ENCODE measurements at regions not wholly inside any gene's neighbourhood (a gene's known extent, or its start where the extent isn't known, plus 50 kb on each side); places are given as distances from the start of the nearest gene placed in this dataset.

GRCh38 chr5:63719147-63719546 lies 243.1 kb downstream of the HTR1A start:
- no peak for DNase-seq

GRCh38 chr5:63700241-63700640 lies 262.0 kb downstream of the HTR1A start:
- DNase-seq = no peak

DNA sequence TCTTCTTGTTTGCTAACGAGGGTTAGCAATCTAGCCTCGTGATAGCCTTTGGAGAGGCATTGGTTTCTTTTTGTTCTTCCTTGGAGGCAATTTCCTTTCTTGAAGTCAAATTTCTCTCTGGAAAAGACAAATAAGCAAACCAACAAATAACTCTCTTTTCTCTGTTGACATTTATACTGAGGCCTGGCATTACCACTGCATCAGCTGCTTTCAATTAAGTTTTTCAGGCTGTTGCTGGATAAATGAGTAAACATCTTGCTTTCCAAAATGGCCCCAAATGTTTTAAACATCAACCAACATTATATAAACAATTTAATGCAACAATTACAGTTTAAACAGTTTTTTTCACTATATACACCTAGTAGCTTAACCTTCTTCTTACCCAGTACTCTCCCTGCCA lies 264.4 kb downstream of the HTR1A start:
- no peak for DNase-seq

GRCh38 chr5:63690546-63690945 lies 271.7 kb downstream of the HTR1A start:
- DNase-seq = no peak

GRCh38 chr5:63687854-63688516 lies 274.3 kb downstream of the HTR1A start:
- DNase-seq = no peak

DNA sequence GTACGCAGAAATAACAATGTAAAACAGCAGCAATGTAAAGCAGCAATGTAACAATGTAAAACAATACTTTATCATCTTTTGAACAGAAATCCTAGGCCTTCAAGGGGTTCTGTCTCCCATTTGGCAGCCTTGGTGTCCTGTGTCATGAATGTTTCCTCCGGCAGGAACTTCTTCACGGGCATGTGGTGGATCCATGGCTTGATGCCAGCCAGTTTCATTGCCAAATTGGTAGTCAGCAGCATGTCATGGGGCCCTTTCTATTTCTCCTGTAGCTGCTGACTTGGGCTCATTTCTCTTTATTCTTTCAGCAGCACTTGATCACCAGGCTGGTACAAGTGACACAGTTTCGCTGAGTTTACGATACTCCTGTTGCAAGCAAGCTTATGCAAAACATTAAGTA lies 275.3 kb downstream of the HTR1A start:
- no peak for DNase-seq

DNA sequence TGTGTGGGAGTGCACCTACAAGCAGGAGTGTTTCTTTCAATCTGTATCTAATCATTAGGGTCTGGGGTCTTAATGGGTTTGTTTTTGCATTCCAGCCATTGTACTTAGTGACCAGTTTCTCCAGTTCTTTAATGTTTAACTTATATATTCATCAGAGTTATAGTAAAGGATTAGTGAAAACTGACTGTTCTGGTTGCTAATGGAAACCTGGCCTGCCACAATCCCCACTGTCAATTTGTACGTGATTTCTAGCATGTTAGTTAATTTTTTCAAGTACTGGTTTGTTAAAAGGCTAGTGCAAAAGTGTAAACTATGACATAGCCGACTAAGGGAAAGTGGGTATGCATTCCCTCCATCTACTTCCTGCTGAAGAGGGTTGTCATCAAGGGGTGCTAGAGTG lies 276.1 kb downstream of the HTR1A start:
- DNase-seq = no peak

- no peak for DNase-seq
Observed at GRCh38 chr5:63685454-63685853, 276.8 kb downstream of the HTR1A start.

DNA sequence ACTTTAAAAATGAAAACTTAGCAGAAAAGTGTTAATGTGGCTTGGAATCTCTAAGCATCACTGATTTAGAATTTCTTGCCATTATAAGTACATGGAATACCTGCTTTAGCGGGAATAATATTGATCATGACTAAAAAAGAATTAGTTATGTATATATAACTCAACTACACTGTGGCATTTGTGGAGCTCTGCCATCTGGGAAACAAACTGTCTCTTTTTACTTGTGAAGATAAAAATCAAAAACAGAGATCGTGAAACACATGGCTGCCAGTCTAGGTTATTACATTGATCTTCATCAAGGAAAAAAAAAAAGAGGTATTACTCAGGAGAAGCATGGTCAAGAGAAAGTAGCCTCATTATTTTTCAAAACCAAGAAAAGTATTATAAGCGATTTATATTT lies 287.4 kb downstream of the HTR1A start:
- DNase-seq = no peak

DNA sequence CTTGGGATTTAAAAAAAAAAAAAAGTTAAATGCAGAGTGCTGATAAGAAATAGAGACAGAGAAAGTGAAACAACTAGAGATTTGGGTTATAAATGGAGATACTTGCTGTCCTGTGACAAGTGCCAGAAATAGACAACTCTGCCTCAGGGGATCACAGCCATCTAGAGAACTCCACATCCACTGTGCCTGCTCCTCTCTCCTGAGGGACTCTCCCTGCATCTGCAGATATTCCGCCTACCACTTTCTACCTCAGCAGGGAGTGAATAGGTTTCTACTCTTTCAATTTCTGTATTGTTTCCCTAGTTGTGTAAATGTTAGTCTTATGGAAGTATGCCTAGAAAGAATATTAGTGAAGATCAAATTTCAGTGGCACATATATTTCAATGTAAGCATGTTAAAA lies 307.2 kb downstream of the HTR1A start:
- DNase-seq = no peak

- DNase-seq = no peak
Observed at GRCh38 chr5:63650581-63650980, 311.7 kb downstream of the HTR1A start.

DNA sequence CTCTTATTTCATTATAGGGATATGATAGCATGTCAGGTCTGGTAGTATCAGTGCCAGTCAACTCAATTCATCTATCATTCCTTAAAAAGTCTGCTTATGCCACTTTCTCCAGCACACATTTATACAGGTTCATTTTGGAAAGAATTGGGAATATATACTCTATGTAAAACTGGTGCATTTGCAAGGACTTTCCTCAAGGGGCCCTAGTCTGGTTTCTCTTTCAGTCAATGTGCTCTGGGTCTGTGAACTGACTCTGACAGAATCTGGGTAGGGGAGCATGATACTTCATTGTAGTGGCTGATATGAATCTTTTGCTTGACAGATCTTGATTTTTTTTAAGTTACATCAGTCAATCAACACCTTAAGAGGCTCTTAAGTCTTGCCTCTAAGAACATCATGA lies 313.9 kb downstream of the HTR1A start:
- no peak for DNase-seq

GRCh38 chr5:63629951-63630630 lies 332.2 kb downstream of the HTR1A start:
- no peak for DNase-seq

- DNase-seq = no peak
Observed at GRCh38 chr5:63613442-63613841, 348.8 kb downstream of the HTR1A start.

- DNase-seq = no peak
Observed at GRCh38 chr5:63603996-63604395, 358.2 kb downstream of the HTR1A start.

GRCh38 chr5:63602971-63603370 lies 359.3 kb downstream of the HTR1A start:
- no peak for DNase-seq

DNA sequence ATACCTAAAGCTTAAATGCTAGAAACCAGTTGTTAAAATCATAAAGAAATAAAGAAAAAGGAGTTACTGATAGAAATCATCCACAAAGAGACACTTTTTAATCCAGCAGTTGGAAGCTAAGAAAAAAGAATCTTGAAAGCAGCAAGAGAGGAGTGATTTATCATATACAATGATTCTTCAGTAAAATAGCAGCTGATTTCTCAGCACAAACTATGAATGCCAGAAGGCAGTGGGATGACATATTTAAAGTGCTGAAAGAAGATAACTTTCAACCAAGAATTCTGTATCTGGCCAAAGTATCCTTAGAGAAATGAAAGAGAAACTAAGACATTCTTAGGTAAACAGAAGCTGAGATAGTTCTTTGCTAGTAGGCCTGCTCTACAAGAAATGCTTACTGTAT lies 366.0 kb downstream of the HTR1A start:
- DNase-seq = no peak

DNA sequence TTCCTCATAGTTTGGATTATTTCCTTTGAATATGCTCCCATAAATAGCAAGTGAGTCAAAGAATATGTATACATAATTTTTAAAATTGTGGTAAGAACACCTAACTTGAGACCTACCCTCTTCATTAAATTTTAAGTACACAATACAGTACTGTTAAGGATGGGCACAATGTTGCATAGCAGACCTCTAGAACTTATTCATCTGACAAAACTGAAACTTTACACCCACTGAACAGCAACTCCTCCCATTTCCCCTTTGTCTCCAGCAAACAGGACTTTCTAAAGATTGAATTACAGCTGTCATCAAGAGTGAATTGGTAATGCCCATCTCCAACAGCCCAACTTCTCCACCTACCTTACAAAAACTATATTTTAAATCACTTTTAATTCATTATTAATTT lies 388.9 kb downstream of the HTR1A start:
- no peak for DNase-seq

DNA sequence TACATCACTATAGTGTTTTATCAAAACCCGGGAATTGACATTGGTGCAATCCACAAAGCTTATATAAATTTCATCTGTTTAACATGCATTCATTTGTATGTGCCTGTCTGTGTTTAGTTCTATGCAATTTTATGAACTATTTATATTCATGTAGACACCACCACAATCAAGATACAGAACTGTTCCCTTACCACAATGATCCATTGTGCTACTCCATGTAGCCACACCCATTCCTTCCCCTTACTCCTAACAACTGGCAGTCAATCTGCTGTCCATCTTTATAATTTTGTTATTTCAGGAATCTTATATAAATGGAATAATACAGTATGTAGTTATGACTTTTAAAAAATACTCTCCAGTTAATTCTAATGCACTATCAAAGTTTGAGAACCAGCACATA lies 389.5 kb downstream of the HTR1A start:
- no peak for DNase-seq

- no peak for DNase-seq
Observed at GRCh38 chr5:63570752-63571151, 391.5 kb downstream of the HTR1A start.

GRCh38 chr5:63564789-63565188 lies 397.5 kb downstream of the HTR1A start:
- no peak for DNase-seq

GRCh38 chr5:63563008-63563917 lies 399.0 kb downstream of the HTR1A start:
- DNase-seq = no peak

GRCh38 chr5:63555874-63556273 lies 406.4 kb downstream of the HTR1A start:
- no peak for DNase-seq

GRCh38 chr5:63554191-63554590 lies 408.1 kb downstream of the HTR1A start:
- peak; percentile 14 for DNase-seq
